Effector memory CD4-positive, alpha-beta T cell (primary cell): ENCODE measurements at regions not wholly inside any gene's neighbourhood (a gene's known extent, or its start where the extent isn't known, plus 50 kb on each side); places are given as distances from the start of the nearest gene placed in this dataset.

Experiments used
- DNase-seq, 3 donors: peaks; one replicate each; pipeline ENCODE4 v3.0.0-alpha.2; 2020
- H3K27ac ChIP-seq: 2 replicates; pipeline ENCODE4 v1.7.0; 2013; ENCODE audit warnings: mild to moderate bottlenecking, low read length, moderate library complexity; ENCODE audit not compliant: insufficient read depth, poor library complexity, severe bottlenecking
- H3K27me3 ChIP-seq: replicated peaks from 2 replicates; pipeline ENCODE4 v1.7.0; 2013; ENCODE audit warnings: mild to moderate bottlenecking, low read length; ENCODE audit not compliant: insufficient read depth, control insufficient read depth, poor library complexity, severe bottlenecking
- H3K36me3 ChIP-seq: 2 replicates; pipeline ENCODE4 v1.7.0; 2013; ENCODE audit warnings: mild to moderate bottlenecking, low read length, moderate library complexity; ENCODE audit not compliant: control insufficient read depth, insufficient read depth
- H3K4me1 ChIP-seq: 2 replicates; pipeline ENCODE4 v1.7.0; 2013; ENCODE audit warnings: low read length, mild to moderate bottlenecking; ENCODE audit not compliant: control insufficient read depth, insufficient read depth, poor library complexity, severe bottlenecking
- H3K4me3 ChIP-seq: 2 replicates; pipeline ENCODE4 v1.7.0; 2013; ENCODE audit warnings: low read length, low read depth, mild to moderate bottlenecking; ENCODE audit not compliant: insufficient read depth, poor library complexity, severe bottlenecking
- H3K9me3 ChIP-seq: 2 replicates; pipeline ENCODE4 v1.7.0; 2013; ENCODE audit warnings: mild to moderate bottlenecking, low read length, moderate library complexity; ENCODE audit not compliant: control insufficient read depth

DNA sequence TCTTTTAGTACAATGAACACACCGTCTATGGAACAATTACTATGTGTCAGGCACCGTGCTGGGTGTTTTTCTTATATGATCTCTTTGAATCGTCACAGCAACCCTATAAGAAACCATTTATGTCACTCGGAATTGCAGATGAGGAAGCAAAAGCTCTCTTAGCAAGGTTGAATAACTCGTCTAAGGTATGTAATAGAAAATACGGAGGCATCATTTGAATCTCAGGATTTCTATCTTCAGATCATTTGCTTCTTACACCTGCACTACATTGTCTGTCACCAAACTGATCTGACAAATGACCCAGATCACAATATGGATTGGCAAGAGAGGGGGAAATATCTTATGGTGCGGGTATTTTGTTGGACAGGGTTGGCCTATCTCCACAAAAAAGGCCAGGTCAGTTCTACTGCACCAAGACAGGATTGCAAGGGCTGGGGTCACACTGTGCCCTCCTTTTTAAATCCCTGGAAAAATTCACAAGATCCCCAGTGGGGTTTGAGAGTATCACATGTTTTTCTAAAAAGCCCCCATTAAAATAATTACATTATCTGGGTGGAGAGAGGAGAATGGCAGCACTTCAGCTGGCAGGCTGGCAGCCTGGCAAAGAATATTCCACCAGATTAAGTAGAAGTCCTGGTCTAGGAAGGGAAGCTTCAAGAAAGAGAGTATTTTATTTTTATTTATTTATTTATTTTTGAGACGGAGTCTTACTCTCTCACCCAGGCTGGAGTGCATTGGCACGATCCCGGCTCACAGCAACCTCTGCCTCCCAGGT lies 110.7 kb upstream of the CLMP start:
- Histone ChIP-seq H3K27ac (no peak overlapping the region), H3K4me3 (no peak overlapping the region), H3K36me3 (no peaks in the 10 kb centered on the region), H3K4me1 (peaks cover 14% of the 10 kb centered on the region), H3K27me3 (no peaks in the 10 kb centered on the region), H3K9me3 (no peaks in the 10 kb centered on the region)
- no peak for DNase-seq

DNA sequence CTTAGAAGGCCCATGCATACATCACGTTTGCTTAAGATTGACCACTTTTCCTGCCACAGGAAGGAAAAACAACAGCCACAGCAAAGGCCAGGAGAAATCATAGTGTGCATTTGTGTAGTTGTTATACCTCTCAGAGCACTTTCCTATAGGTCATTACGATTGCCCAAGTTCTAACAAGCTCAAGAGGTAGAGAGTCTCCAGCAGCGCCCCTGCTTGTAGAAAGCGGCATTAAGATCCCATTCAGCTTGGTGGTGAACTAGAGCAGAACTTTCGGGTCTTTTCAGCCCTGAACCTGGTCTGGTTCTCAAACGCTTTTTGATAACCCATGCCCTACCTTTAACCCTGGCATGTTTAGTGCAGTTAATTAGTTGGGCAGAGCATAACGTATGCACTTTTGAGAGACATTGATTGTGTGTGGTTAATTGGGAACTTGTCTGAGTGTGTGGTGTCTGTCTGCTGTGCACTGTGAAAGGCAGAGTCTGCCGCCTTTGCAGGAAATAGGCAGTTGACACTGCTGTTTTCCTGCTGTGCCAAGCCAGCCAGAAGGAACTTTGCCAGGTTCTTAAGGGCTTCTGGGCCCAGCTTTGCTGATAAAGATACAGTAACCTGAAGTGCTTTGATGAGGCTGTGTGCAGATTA lies 109.9 kb upstream of the CLMP start:
- no peaks in the 10 kb centered on the region for H3K27me3 ChIP-seq

DNA sequence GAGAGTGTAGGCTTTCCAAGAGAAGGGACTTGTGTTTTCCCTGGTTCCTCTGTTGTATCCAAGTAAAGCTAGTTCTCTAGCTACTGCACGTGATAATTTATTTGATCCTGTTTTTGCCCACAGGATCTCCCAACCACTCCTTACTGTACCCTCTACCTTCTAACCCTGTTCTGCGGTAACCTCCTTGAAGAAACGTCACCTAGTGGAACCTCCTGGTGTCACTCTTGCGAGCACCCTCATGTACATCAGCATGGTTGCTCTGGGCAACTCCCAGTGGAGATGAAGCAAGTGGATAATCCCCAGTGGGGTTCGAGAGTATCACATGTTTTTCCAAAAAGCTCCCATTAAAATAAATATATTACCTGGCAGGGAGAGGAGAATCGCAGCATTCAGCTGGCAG lies 108.9 kb upstream of the CLMP start:
- no peaks in the 10 kb centered on the region for H3K36me3 ChIP-seq
- no peak for DNase-seq
- H3K27me3 ChIP-seq, result no peaks in the 10 kb centered on the region
- H3K9me3 ChIP-seq, result no peaks in the 10 kb centered on the region
- H3K27ac ChIP-seq, result peak overlapping the region; percentile 46
- H3K4me3 ChIP-seq, result peak overlapping the region; percentile 5
- peaks cover 15% of the 10 kb centered on the region for H3K4me1 ChIP-seq

More for the DNA sequence above, 109.9 kb upstream of the CLMP start:
- no peak overlapping the region for H3K4me3 ChIP-seq
- no peak for DNase-seq
- no peak overlapping the region for H3K27ac ChIP-seq
- H3K9me3 ChIP-seq, result no peaks in the 10 kb centered on the region
- H3K36me3 ChIP-seq, result no peaks in the 10 kb centered on the region
- H3K4me1 ChIP-seq, result peaks cover 15% of the 10 kb centered on the region

DNA sequence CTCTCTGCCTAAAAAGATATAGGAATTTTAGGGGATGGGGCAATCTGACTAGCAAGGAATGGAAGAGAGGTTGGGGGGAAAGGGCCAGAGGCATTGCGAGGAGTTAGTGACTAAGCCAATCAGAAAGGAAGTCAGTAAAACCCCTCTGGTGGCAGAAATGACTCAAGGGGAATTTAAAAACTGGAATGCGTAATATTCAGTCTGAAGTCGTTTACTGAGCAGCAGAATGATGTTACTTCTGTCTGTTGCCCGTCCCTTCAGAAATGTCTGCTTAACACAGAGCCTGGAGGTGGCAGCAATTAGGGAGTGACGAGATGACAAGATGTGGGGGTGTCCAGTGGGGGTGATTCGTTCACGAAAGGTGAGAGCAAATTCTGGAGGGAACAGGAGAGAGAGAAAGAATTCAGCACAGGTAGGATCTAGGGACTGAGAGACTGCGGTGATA lies 107.7 kb upstream of the CLMP start:
- Histone ChIP-seq H3K4me3 (no peak overlapping the region), H3K27me3 (no peaks in the 10 kb centered on the region), H3K9me3 (no peaks in the 10 kb centered on the region), H3K36me3 (no peaks in the 10 kb centered on the region), H3K27ac (peak overlapping the region; percentile 46), H3K4me1 (peaks cover 15% of the 10 kb centered on the region)
- no peak for DNase-seq

DNA sequence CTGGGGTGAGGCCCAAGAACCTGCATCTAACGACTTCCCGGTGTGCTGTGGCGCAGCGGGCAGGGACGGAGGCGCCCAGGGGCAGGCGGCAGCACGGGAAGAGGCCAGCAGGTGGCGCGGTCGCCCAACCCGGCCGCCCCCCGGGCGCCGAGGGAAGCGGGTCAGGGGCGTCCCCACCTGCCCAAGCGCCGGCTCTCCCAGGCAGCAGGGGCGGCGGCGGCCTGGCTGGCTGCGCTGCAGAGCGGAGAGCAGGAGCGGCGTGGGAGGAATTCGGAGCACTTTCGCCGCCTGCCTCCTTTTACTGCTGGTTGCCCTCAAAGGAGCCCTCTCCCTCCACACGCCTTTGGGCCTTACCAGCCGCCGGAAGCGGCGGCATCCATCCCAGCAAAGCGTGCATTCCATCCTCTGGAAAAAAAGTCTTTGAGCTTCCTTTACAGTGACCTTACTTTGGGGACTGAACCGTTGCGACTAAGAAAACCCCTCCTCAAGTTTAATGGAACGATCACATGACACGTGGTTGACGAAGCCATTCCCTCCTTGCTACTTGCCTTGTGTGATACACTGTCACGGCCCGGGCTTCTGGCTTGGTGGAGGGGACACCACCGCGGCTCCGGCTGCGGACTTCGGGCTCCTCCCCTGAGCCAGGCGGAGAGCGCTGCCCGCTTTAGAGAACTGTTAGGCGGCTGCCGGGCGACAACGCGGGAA lies 106.8 kb upstream of the CLMP start:
- Histone ChIP-seq H3K4me3 (peak overlapping the region; percentile 53), H3K27ac (peak overlapping the region; percentile 30), H3K27me3 (no peaks in the 10 kb centered on the region), H3K36me3 (no peaks in the 10 kb centered on the region), H3K4me1 (peaks cover 15% of the 10 kb centered on the region), H3K9me3 (no peaks in the 10 kb centered on the region)
- DNase-seq, result peak; percentile 34 to 52 (median 39)

DNA sequence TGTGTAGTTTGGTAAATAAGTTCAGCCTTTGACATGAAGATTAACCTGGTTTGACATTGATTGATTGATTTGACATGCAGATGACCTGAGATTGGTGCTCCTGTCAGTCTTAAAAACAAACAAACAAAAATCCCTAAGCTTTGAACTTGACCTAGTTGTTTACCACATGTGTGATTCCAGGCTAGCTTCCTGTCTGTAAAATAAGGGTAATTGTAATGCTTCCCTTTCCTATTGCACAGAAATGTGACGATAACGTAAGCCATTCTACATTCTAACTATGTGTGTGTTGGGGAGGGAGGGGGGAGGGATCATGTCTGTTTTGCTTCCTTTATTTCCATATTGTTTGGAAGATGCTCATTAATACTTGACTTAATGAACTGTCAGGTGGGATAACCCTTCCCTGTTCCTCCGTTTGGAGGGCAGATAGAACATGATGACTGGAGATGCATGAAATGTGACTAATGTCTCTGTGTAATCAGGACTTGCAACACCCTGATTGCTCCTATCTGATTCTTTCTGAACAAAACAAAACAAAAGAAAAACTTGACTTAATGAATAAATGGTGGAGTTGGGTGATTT lies 106.1 kb upstream of the CLMP start:
- no peak for DNase-seq
- H3K27ac ChIP-seq, result peak overlapping the region; percentile 30
- H3K36me3 ChIP-seq, result no peaks in the 10 kb centered on the region
- H3K27me3 ChIP-seq, result no peaks in the 10 kb centered on the region
- peaks cover 15% of the 10 kb centered on the region for H3K4me1 ChIP-seq
- H3K9me3 ChIP-seq, result no peaks in the 10 kb centered on the region
- H3K4me3 ChIP-seq, result peak overlapping the region; percentile 53

DNA sequence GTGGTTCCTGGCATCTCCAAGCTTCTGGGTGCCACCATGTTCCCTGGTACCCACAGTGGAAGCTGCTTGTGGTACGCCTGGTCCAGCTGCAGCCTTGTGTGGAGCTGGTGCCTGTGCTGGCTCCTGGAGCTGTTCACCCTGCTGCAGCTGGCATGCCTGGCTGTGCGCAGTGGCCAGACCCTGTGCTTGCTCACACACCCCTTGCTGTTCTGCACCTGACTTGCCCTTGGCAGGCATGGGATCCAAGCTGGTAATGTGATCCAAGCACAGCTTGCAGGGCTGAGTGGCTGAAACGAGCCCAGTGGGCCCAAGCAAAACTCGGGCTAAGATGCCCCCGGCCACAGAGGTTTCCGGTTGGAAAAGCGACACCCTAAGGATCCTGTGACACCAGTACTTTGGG lies 104.7 kb upstream of the CLMP start:
- Histone ChIP-seq H3K4me3 (no peak overlapping the region), H3K36me3 (no peaks in the 10 kb centered on the region), H3K9me3 (no peaks in the 10 kb centered on the region), H3K27me3 (no peaks in the 10 kb centered on the region), H3K27ac (no peak overlapping the region), H3K4me1 (peaks cover 15% of the 10 kb centered on the region)
- no peak for DNase-seq

DNA sequence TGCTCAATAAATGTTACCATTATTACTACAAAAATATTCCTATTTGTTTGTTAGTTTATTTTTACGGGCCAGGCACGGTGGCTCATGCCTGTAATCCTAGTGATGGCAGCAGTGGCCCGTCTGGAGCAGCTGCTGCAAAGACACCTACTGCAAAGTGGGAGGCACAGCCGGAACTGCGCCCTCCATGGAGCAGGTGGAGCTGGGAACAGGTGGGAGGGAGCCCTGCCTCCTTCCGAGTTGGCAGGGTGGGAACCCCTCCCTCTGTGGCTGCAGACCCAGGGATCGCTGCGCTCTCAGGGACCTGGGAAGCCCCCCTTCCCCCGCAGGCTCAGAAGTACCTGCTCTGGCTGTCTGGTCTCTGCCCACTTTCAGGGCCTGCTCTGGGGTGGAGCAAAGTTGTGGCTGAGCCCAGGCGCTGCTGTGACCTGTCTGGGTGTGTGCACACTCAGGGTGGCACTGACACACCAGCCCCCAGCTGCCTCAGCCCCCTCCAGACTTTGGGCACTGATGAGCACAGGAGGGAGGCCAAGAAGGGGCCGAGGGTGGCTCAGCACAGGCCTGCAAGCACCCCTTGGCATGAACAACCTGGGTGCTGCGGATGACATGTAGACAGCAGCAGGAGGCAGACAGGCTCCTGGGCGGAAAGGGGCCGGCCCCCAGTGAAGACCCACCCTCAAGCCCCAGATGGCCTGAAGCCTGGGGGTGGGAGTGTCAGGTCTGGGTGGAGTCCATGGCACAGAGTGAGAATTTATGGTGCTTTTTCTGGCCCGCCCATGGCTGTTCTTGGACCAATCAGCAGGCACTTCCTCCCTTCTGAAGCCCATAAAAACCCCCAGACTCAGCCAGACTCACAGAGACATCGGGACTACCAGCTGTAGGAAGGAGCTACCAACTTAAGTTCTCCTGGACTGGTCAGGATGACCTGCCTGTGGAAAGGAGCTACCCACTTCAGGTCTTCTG lies 103.7 kb upstream of the CLMP start:
- no peak for DNase-seq
- no peaks in the 10 kb centered on the region for H3K36me3 ChIP-seq
- H3K27me3 ChIP-seq, result no peaks in the 10 kb centered on the region
- H3K4me3 ChIP-seq, result no peak overlapping the region
- no peak overlapping the region for H3K27ac ChIP-seq
- no peaks in the 10 kb centered on the region for H3K9me3 ChIP-seq
- peaks cover 15% of the 10 kb centered on the region for H3K4me1 ChIP-seq

DNA sequence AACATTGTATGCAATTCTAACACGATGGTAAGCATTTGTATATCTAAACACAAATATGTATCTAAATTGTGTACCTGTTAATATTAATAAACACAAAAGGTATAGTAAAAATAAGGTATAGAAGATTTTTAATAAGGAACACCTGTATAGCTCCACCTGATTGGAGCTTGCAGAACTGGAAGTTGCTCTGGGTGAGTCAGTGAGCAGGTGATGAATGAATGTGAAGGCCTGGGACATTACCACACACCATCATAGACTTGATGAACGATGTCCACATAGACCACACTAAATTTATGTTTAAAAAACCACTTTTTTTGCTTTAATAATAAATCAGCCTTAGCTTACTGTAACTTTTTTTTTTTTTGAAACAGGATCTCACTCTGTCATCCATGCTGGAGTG lies 97.6 kb upstream of the CLMP start:
- Histone ChIP-seq H3K9me3 (no peaks in the 10 kb centered on the region), H3K4me3 (no peak overlapping the region), H3K27ac (no peak overlapping the region), H3K4me1 (no peaks in the 10 kb centered on the region), H3K36me3 (no peaks in the 10 kb centered on the region), H3K27me3 (no peaks in the 10 kb centered on the region)
- no peak for DNase-seq
